ENCODE measurements at regions not wholly inside any gene's neighbourhood (a gene's known extent, or its start where the extent isn't known, plus 50 kb on each side); places are given as distances from the start of the nearest gene placed in this dataset.
"Not testable (repeated sequence)": the region's sequence is repeated elsewhere in the genome, so short reads cannot be mapped to it uniquely, and the experiment has no call there.

GRCh38 chr9:28923351-28923750 lies 1350.1 kb upstream of the C9orf72 start:
- no peak for DNase-seq (ENCODE audit: low spot score)

DNA sequence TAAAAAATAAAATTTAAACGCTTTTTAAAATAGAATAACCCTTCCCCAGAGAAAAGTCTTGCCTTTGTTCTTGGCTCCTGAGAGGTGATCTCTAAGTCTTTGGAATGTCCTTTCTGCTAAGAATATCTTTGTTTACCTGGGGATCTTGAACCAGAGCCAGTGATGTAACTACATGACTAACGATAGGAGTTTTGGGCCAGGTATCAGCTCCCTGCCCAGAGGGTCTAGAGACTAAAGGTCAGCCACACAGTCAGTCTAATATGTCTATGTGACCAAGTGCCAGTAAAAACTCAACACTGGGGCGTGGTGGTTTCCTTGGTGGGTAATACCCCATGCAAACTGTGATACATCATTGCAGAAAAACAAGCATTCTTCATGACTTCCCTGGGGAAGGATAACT lies 1351.9 kb upstream of the C9orf72 start:
- DNase-seq (ENCODE audit: low spot score): no peak

- DNase-seq (ENCODE audit: low spot score): no peak
Observed at GRCh38 chr9:28926306-28926705, 1353.0 kb upstream of the C9orf72 start.

DNA sequence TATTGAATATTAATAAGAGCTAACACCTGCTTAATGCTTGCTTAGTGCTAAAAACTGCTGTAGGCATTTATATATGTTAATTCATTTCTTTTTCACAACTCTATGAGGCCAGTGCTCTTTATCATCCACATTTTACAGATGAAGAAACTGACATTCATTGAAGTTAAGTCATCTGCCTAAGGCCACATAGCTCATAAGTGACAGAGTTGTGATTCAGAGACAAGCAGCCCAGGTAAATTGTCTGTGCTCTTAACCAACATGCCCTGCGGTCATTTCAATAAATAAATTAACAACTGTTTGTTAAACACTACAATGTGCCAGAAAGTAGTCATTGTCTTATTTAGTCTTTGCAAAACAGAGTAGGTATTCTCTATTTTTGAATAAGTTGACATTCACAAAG lies 1354.4 kb upstream of the C9orf72 start:
- no peak for DNase-seq (ENCODE audit: low spot score)

DNA sequence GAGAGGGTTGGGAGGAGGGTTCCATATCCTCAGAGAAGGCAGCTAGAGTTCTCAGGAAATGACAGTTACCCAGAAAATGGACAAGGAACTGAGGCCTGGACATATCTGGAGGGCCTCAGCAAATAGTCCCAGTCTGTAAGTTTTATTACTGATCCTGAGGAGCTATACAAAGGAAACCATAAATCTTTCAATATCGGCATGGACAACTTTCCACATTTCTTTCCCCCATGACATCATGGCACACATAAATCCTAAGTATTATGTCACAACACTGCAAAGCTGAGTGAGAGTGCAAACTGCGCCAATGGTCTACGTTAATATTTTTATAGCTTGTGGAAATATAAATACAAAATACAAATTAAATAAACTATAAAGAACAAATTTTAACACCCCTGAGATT lies 1356.2 kb upstream of the C9orf72 start:
- no peak for DNase-seq (ENCODE audit: low spot score)

DNA sequence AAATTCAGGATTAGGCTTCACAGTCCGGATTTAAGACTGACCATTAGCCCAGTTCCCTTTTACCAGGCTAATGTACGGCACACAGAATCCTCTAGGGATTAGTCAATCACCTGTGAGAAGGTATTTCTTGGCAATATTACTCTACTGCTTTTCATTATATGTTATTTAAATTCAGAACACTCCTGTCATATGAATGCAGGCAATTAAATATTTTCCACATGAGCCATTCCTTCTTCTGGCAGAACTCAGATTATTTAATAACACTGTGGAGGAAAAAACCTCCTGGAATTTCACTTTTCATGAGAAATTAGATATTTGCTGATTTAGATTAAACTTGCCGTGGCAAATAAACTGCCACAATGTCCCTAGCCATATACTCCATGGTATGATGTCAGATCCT lies 1357.5 kb upstream of the C9orf72 start:
- DNase-seq (ENCODE audit: low spot score): no peak

- DNase-seq (ENCODE audit: low spot score): no peak
Observed at GRCh38 chr9:28934111-28934510, 1360.8 kb upstream of the C9orf72 start.

DNA sequence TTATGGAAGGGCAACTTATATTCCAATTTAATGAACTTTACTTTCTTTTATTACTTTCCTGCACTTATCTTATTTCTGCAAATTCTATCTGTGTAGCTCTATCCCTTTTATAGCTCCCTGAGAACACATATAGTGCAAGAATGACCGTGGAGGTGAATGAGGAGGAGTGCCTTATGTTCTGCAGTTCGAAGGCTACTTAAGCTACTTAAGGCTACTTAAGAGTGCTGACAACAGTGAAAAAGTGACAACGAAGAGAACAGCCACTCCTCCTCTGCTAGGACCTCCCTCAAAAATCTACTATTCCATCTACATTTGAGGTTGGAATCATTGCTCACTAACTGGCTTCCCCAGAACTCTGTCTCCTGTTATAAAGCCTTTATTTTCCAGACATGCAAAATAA lies 1365.7 kb upstream of the C9orf72 start:
- DNase-seq (ENCODE audit: low spot score): no peak

- no peak for DNase-seq (ENCODE audit: low spot score)
Observed at GRCh38 chr9:28941856-28942255, 1368.6 kb upstream of the C9orf72 start.

GRCh38 chr9:28942941-28943340 lies 1369.7 kb upstream of the C9orf72 start:
- DNase-seq (ENCODE audit: low spot score): no peak

DNA sequence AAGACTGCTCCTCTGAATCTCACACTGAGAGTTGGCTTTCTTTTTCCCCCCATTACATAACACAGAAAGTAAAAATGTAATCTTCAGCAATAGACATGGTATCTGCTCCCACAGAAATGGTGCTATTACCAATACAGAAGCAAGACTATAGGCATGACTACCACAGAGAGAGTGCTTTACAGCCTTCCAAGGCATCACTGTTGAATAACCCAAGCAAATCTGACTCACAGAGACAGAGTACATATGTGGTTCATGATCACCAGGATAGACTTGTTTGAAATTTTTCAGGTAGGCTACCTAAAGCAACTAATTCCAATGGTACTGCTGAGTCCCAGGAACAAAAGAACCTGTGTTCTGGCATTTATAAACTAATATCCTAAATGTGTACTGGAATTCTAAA lies 1373.4 kb upstream of the C9orf72 start:
- no peak for DNase-seq (ENCODE audit: low spot score)

- DNase-seq (ENCODE audit: low spot score): no peak
Observed at GRCh38 chr9:28951945-28952344, 1378.7 kb upstream of the C9orf72 start.

DNA sequence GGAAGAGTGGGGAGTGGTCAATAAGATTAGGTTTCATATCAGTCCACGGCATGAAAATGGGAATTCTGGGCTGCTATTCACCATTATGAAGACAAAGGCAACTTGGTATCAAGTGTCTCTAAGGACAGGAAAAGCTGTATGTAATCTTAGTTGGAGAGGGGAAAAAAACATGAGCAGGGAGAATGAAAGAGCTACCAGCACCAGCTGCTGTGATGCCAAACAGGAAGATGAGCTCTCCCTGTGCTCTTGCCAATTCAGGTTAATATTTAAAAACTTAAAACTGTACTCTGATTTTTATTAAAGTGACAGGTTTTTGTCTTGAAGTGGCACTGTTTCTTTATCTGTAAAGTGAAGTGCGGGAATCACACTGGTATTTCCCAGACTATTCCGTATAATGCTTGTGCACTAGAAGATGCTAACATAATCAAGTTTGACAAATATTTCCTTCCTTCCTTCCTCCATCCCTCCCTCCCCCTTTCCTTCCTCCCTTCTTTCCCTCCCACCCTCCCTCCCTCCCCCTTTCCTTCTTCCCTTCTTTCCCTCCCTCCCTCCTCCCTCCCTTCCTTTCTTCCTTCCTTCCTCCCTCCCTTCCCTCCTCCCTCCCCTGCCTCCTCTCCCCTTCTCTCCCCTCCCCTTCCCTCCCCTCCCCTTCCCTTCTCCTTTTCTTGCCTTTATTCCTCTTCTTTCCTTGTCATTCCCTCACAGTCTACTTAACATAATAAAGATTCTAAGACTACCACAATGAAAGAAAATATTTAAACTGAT lies 1383.0 kb upstream of the C9orf72 start:
- no peak for DNase-seq (ENCODE audit: low spot score)

DNA sequence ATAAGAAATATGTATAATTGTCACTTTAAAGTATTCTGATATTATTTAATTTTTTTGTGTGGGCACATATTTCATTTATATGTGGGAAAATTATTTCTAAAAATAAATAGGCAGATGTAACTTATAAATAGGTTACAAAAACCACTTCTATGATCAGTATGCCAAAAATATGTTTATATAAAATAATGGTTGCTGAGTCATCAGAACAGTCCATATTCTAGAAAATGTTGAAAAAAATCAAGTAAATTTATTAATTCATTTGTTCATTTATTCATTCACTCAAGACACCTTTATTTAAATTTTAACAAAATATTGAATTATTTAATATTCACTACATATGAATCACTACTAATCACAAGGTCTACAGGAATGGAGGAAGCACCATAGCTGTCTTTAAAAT lies 1387.3 kb upstream of the C9orf72 start:
- no peak for DNase-seq (ENCODE audit: low spot score)

DNA sequence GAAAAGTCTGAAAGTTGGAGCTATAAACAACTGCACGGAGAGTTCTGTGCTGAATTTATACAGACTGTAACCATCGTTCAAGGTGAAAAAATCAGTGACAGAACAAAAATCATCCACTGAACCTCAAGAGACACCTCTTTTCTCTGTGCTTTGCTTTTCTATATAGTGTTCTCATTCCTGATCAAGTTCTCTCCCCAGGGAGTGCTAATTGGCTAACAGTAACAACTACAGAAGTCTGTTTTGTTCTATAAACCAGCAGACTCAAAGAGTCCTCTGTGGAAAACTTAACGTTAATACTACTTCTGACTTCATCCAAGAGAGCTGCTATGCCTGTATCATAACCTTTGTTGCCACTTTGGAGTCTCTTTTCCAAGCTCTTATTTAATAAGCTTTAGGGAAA lies 1388.3 kb upstream of the C9orf72 start:
- no peak for DNase-seq (ENCODE audit: low spot score)

DNA sequence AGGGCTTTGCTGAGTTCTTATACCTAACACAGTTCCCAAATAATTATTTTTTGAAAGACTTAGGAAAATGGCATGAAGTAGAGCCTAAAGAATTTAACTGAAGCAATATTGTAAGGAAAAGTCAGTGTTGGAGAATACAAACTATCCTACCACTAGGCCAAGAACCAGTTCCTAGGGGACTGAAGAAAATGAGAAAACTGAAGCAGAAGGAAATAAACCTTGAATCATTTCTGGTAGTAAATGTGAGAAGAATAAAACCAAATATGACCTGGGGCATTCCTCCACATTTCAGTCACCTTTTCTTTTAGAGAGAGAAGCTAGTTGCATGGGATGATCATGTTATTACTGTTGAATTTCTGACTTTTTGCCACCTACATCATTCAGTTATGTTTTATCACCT lies 1393.9 kb upstream of the C9orf72 start:
- no peak for DNase-seq (ENCODE audit: low spot score)

DNA sequence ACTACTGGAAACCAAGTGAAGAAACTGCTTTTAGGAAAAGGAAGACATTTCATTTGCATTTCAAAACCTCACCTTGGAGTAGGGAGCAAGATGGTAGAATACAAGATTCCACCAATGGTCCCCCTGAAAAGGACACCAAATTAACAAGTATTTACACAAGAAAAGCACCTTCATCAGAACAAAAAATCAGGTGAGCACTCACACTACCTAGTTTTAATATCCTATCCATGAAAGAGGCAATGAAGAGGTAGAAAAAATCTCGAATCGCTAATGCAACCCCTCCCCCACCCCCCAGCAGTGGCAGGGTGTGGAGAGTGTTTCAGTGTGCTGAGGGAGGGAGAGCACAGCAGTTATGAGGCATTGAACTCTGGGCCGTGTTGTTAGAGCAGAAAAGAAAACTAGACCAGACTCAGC lies 1397.0 kb upstream of the C9orf72 start:
- no peak for DNase-seq (ENCODE audit: low spot score)

- DNase-seq (ENCODE audit: low spot score): no peak
Observed at GRCh38 chr9:28971881-28972280, 1398.6 kb upstream of the C9orf72 start.

- no peak for DNase-seq (ENCODE audit: low spot score)
Observed at GRCh38 chr9:28976250-28976649, 1403.0 kb upstream of the C9orf72 start.

DNA sequence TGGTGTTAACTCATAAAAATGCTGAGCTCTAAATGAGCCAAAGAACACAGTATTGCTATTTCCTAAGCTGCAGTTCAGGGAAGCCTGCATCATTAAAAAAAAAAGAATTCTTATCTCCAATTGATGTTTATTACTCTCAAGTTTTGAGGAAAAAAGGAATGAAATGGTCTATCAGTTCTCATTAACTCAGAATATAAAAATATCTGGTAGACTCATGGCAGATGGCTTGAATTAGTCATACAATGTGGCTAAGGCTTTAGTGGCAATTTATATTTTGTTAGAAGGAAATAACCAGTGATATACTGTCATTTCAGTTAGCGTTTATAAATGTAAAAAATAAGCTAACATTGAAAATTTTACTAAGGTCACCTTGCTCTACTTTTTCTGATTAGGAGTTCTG lies 1403.4 kb upstream of the C9orf72 start:
- no peak for DNase-seq (ENCODE audit: low spot score)

GRCh38 chr9:28981129-28981528 lies 1407.8 kb upstream of the C9orf72 start:
- no peak for DNase-seq (ENCODE audit: low spot score)

DNA sequence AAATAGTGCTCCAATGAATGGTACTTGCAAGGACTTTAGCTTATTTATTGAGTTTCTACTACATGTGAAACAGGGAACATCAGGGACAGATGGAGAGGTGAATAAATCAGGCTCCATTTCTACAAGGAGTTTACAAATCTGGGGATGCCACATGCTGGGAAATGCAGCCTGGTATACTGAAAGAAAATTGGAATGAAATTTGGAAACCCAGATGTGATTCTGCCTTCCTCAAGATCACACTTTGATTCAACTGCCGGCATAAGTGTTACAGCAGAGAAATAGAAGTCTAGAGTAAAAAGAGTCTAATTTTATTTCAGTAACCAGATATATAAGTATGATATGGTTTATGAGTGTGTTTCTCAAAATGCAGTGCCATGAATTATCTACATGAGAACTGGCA lies 1408.4 kb upstream of the C9orf72 start:
- DNase-seq (ENCODE audit: low spot score): no peak

GRCh38 chr9:28984016-28984415 lies 1410.7 kb upstream of the C9orf72 start:
- DNase-seq (ENCODE audit: low spot score): no peak

- not testable (repeated sequence) for DNase-seq (ENCODE audit: low spot score)
Observed at GRCh38 chr9:28990009-28990408, 1416.7 kb upstream of the C9orf72 start.

- DNase-seq (ENCODE audit: low spot score): no peak
Observed at GRCh38 chr9:28999057-28999456, 1425.8 kb upstream of the C9orf72 start.
